ENCODE measurements at regions not wholly inside any gene's neighbourhood (a gene's known extent, or its start where the extent isn't known, plus 50 kb on each side); places are given as distances from the start of the nearest gene placed in this dataset.
"Not testable (repeated sequence)": the region's sequence is repeated elsewhere in the genome, so short reads cannot be mapped to it uniquely, and the experiment has no call there.

DNA sequence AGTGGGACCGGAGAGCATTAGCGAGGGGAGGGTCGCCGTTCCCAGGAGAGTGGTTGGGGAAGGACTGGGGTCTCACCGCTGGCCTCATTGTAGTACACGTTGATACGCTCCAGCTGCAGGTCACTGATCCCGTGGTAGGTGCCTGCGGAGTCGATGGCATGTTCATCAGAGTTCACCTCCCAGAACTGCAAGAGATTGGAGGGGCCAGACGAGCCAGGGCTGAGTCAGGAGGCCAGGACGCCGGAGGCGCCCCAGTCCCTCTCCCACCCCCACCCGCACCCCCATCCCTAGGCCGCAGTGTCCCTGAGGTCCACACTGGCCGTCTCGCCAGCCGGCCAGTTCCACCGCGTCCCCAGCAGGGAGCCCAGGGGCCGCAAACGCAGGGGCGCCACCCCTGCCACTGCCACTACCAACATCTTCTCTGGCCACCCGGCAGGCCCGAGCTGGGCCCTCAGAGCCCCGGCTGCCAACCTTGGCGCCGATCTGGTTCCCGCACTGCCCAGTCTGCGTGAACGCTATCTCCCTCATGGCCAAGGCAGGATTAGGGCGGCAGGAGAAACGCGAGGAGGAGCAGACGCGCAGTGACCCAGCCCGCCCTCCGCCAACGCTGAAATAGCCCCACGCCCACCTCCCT is 144.2 kb downstream of the ALG10 start:
- WGBS = 91% methylated on average over 41 of the region's 41 CpGs
- no peaks in the 10 kb centered on the region for H3K36me3 ChIP-seq (ENCODE audit: control insufficient read depth in 4 of 4, insufficient read depth in 3 of 4, low read depth in 1 of 4, low read length in 3 of 4)
- no peak for DNase-seq (ENCODE audit: low spot score)
- no peaks in the 10 kb centered on the region for H3K27me3 ChIP-seq (ENCODE audit: control insufficient read depth in 4 of 4, insufficient read depth in 4 of 4, low read length in 3 of 4)
- no peak overlapping the region for H3K27ac ChIP-seq (ENCODE audit: low read depth in 1 of 2, low read length in 2 of 2)
- H3K4me3 ChIP-seq (ENCODE audit: low read depth in 1 of 3, low read length in 3 of 3) = no peak overlapping the region
- H3K9me3 ChIP-seq (ENCODE audit: control insufficient read depth in 4 of 4, low read length in 3 of 4) = no peaks in the 10 kb centered on the region
- no peaks in the 10 kb centered on the region for H3K4me1 ChIP-seq (ENCODE audit: control insufficient read depth in 4 of 4, insufficient read depth in 4 of 4, low read length in 3 of 4)
- TF ChIP-seq JUND (IDR thresholded peaks at IDR 0.05) = no peak
- TF ChIP-seq RXRA (IDR thresholded peaks at IDR 0.05) = no peak
- TF ChIP-seq, protein P1, sequence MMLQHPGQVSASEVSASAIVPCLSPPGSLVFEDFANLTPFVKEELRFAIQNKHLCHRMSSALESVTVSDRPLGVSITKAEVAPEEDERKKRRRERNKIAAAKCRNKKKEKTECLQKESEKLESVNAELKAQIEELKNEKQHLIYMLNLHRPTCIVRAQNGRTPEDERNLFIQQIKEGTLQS (IDR thresholded peaks at IDR 0.05) = no peak
- TF ChIP-seq ZBTB33 (IDR thresholded peaks at IDR 0.05) = no peak
- TF ChIP-seq YY1 (IDR thresholded peaks at IDR 0.05) = no peak
- no peak for TF ChIP-seq GABPA (IDR thresholded peaks at IDR 0.05 in 1 of 2, conservative IDR thresholded peaks at IDR 0.05 in 1 of 2)
- no peak for TF ChIP-seq HNF4A (conservative IDR thresholded peaks at IDR 0.05)
- TF ChIP-seq SP1 (IDR thresholded peaks at IDR 0.05) = no peak
- no peak for TF ChIP-seq NR2F2 (IDR thresholded peaks at IDR 0.05)
- TF ChIP-seq REST (IDR thresholded peaks at IDR 0.05) = no peak
- TF ChIP-seq FOXA2 (IDR thresholded peaks at IDR 0.05) = no peak
- no peak for TF ChIP-seq MAX (IDR thresholded peaks at IDR 0.05)
- TF ChIP-seq FOXA1 (IDR thresholded peaks at IDR 0.05) = no peak
- no peak for TF ChIP-seq EGR1 (IDR thresholded peaks at IDR 0.05; ENCODE audit: low read depth in 2 of 2)
- no peak for TF ChIP-seq HNF4G (IDR thresholded peaks at IDR 0.05)
- H3K9ac ChIP-seq (ENCODE audit: low read depth in 1 of 2, low read length in 2 of 2) = no peak overlapping the region

GRCh38 chr12:34168507-34168906 is 146.2 kb downstream of the ALG10 start:
- not testable (repeated sequence) for H3K9ac ChIP-seq (ENCODE audit: low read depth in 1 of 2, low read length in 2 of 2); H3K27ac ChIP-seq (ENCODE audit: low read depth in 1 of 2, low read length in 2 of 2); H3K4me1 ChIP-seq (ENCODE audit: control insufficient read depth in 4 of 4, insufficient read depth in 4 of 4, low read length in 3 of 4); H3K9me3 ChIP-seq (ENCODE audit: control insufficient read depth in 4 of 4, low read length in 3 of 4); H3K36me3 ChIP-seq (ENCODE audit: control insufficient read depth in 4 of 4, insufficient read depth in 3 of 4, low read depth in 1 of 4, low read length in 3 of 4); H3K27me3 ChIP-seq (ENCODE audit: control insufficient read depth in 4 of 4, insufficient read depth in 4 of 4, low read length in 3 of 4); H3K4me3 ChIP-seq (ENCODE audit: low read depth in 1 of 3, low read length in 3 of 3); DNase-seq (ENCODE audit: low spot score)
- 73% methylated on average over 1 of the region's 1 CpG for WGBS
